CD14-positive monocyte (primary cell): ENCODE measurements at regions not wholly inside any gene's neighbourhood (a gene's known extent, or its start where the extent isn't known, plus 50 kb on each side); places are given as distances from the start of the nearest gene placed in this dataset.

Experiments
- DNase-seq, 3 donors: peaks; one replicate each; pipeline ENCODE4 v3.0.0-alpha.2; 2011 to 2022
- H2AFZ ChIP-seq: 2 replicates; pipeline ENCODE4 v1.6.0; 2012; ENCODE audit warnings: mild to moderate bottlenecking, low read depth, low read length, inconsistent platforms; ENCODE audit not compliant: insufficient read depth, poor library complexity, severe bottlenecking
- H3K27ac ChIP-seq, 2 donors: 1 replicate in 1 of 2; 2 replicates in 1 of 2; pipeline ENCODE4 v1.5.1; 2012 to 2013; ENCODE audit warnings: low read length in 2 of 2, control low read depth in 1 of 2, inconsistent platforms in 1 of 2, low read depth in 1 of 2, mild to moderate bottlenecking in 1 of 2
- H3K27me3 ChIP-seq, 2 donors: one replicate each; pipeline versions ENCODE4 v1.6.0 to v1.6.1; 2011 to 2013; ENCODE audit warnings: low read length in 2 of 2; ENCODE audit not compliant: control insufficient read depth in 2 of 2, insufficient read depth in 2 of 2
- H3K36me3 ChIP-seq, 2 donors: replicated peaks in 1 of 2; 1 replicate in 1 of 2; 2 replicates in 1 of 2; pipeline versions ENCODE4 v1.5.1 to v1.6.1; 2012 to 2013; ENCODE audit warnings: low read length in 2 of 2, control low read depth in 1 of 2, inconsistent platforms in 1 of 2, mild to moderate bottlenecking in 1 of 2; ENCODE audit not compliant: insufficient read depth in 2 of 2, control insufficient read depth in 1 of 2
- H3K4me1 ChIP-seq, 2 donors: 1 replicate in 1 of 2; 2 replicates in 1 of 2; pipeline versions ENCODE4 v1.5.1 to v1.6.1; 2012 to 2013; ENCODE audit warnings: low read length in 2 of 2, control low read depth in 1 of 2, inconsistent platforms in 1 of 2, mild to moderate bottlenecking in 1 of 2, moderate library complexity in 1 of 2; ENCODE audit not compliant: insufficient read depth in 2 of 2, control insufficient read depth in 1 of 2
- H3K4me2 ChIP-seq: replicated peaks from 2 replicates; pipeline ENCODE3; 2012; ENCODE audit warnings: low read length, moderate library complexity, mild to moderate bottlenecking; ENCODE audit not compliant: poor library complexity, severe bottlenecking; ENCODE audit errors: extremely low read depth
- H3K4me3 ChIP-seq, 3 experiments: fragments of 200-600 bp in 1 of 3; sonication (generic) in 1 of 3; replicated peaks in 1 of 3; 1 replicate in 2 of 3; 2 replicates in 1 of 3; pipeline ENCODE4 v1.5.1; 2011 to 2013; ENCODE audit warnings: low read length in 3 of 3, mild to moderate bottlenecking in 3 of 3, control low read depth in 2 of 3, low read depth in 2 of 3, inconsistent platforms in 1 of 3, moderate library complexity in 1 of 3
- H3K79me2 ChIP-seq: 2 replicates; pipeline ENCODE4 v1.6.0; 2012; ENCODE audit warnings: mild to moderate bottlenecking, control low read depth, inconsistent platforms, low read length, moderate library complexity; ENCODE audit not compliant: insufficient read depth
- H3K9ac ChIP-seq: 2 replicates; pipeline ENCODE4 v1.6.0; 2017; ENCODE audit warnings: low read length, mild to moderate bottlenecking; ENCODE audit not compliant: insufficient read depth, poor library complexity, severe bottlenecking
- H3K9me3 ChIP-seq, 2 donors: replicated peaks in 1 of 2; 1 replicate in 1 of 2; 2 replicates in 1 of 2; pipeline versions ENCODE4 v1.5.1 to v1.6.1; 2012 to 2013; ENCODE audit warnings: low read length in 2 of 2, control low read depth in 1 of 2; ENCODE audit not compliant: control insufficient read depth in 1 of 2, insufficient read depth in 1 of 2
- H4K20me1 ChIP-seq: 2 replicates; pipeline ENCODE4 v1.6.0; 2012; ENCODE audit warnings: mild to moderate bottlenecking, low read length, control low read depth, moderate library complexity; ENCODE audit not compliant: insufficient read depth
- H3K27ac Mint-ChIP-seq, 7 donors: one replicate each; pipeline ENCODE4 v1.8.0; 2020; ENCODE audit warnings: mild to moderate bottlenecking in 7 of 7, mixed read lengths in 7 of 7, moderate library complexity in 6 of 7, inconsistent platforms in 2 of 7
- H3K27me3 Mint-ChIP-seq, 3 donors: one replicate each; pipeline ENCODE4 v1.8.0; 2021 to 2022; ENCODE audit warnings: low read depth in 3 of 3, mild to moderate bottlenecking in 3 of 3, mixed read lengths in 3 of 3, moderate library complexity in 3 of 3, inconsistent platforms in 1 of 3
- H3K36me3 Mint-ChIP-seq, 2 donors: one replicate each; pipeline ENCODE4 v1.8.0; 2020; ENCODE audit warnings: mixed read lengths in 2 of 2, inconsistent platforms in 1 of 2, mild to moderate bottlenecking in 1 of 2
- H3K4me1 Mint-ChIP-seq: one replicate; pipeline ENCODE4 v1.8.0; 2020; ENCODE audit warnings: mild to moderate bottlenecking, mixed read lengths
- H3K4me3 Mint-ChIP-seq, 2 donors: one replicate each; pipeline ENCODE4 v1.8.0; 2020; ENCODE audit warnings: mild to moderate bottlenecking in 2 of 2, mixed read lengths in 2 of 2, moderate library complexity in 1 of 2
- H3K9me3 Mint-ChIP-seq, 7 donors: one replicate each; pipeline ENCODE4 v1.8.0; 2020 to 2022; ENCODE audit warnings: mixed read lengths in 7 of 7, mild to moderate bottlenecking in 6 of 7, moderate library complexity in 6 of 7, inconsistent platforms in 2 of 7
- CTCF ChIP-seq: fragments of 200-600 bp; IDR thresholded peaks from one replicate; pipeline ENCODE4 v1.8.0; 2022; ENCODE audit warnings: antibody characterized with exemption, mild to moderate bottlenecking
- WGBS: methylation state at CpG from one replicate; pipeline ENCODE4 v1.1.5; 2013; ENCODE audit warnings: missing lambda C conversion rate; ENCODE audit not compliant: insufficient coverage; 5-methylcytosine and 5-hydroxymethylcytosine counted together
- intact Hi-C, 2 donors: fragments of 100-400 bp; cut with micrococcal nuclease; formaldehyde crosslinking; loops; one replicate each; pipeline versions ENCODE4 v1.15.0 to v1.15.1; 2023

DNA sequence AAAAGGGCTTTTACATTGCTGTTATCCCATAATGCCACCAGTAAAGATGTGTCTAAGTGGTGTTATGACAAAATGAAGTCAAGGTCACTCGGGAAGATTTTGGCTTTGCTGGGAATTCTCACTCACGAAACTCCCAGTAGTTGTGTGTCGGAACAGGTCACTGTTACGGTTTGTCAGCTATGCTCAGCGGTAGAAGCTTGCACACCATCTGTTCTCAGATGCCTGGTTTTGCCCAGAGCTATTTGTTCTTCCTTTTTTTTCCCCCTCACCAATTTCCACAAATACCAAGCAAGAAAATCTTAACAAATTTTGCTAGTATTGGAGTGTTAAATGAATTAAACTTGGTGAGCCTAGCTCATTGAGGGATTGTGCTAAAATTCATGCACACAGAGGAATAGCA is 915.1 kb downstream of the MCTP2 start:
- H3K9me3 Mint-ChIP-seq, result peaks cover 0 to 4% (median 2%) of the 10 kb centered on the region in 7 donors
- no peak for TF ChIP-seq CTCF
- no peaks in the 10 kb centered on the region for H4K20me1 ChIP-seq
- H3K36me3 ChIP-seq, result no peaks in the 10 kb centered on the region
- H3K4me1 Mint-ChIP-seq, result no peaks in the 10 kb centered on the region
- no peak overlapping the region for H3K4me2 ChIP-seq
- H3K4me3 ChIP-seq, result no peak overlapping the region
- WGBS, result 92% methylated on average over 3 of the region's 5 CpGs
- H3K9me3 ChIP-seq, result no peaks in the 10 kb centered on the region
- no peaks in the 10 kb centered on the region for H3K36me3 Mint-ChIP-seq
- no peak overlapping the region for H3K27ac Mint-ChIP-seq
- H3K27ac ChIP-seq, result no peak overlapping the region
- H3K27me3 Mint-ChIP-seq, result no peaks in the 10 kb centered on the region
- H3K27me3 ChIP-seq, result no peaks in the 10 kb centered on the region
- intact Hi-C loops, result no loop called here
- no peak overlapping the region for H2AFZ ChIP-seq
- H3K4me1 ChIP-seq, result no peaks in the 10 kb centered on the region
- DNase-seq, result no peak
- no peak overlapping the region for H3K4me3 Mint-ChIP-seq
- no peak overlapping the region for H3K9ac ChIP-seq
- H3K79me2 ChIP-seq, result no peaks in the 10 kb centered on the region

DNA sequence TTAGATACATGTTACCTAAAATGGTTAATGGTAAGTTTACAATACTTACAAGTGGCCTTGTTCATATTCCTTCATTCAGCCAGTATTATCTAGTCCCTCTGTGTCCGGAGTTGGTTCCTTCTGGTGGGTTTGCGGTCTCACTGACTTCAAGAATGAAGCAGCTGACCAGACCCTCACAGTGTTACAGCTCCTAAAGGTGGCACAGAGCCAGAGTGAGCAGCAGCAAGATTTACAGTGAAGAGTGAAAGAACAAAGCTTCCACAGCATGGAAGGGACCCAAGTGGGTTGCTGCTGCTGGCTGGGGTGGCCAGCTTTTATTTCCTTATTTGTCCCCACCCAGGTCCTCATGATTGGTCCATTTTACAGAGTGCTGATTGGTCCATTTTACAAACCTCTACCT is 916.8 kb downstream of the MCTP2 start:
- H3K79me2 ChIP-seq, result no peaks in the 10 kb centered on the region
- no peak for DNase-seq
- no peak overlapping the region for H2AFZ ChIP-seq
- no peaks in the 10 kb centered on the region for H3K36me3 Mint-ChIP-seq
- no peak overlapping the region for H3K4me2 ChIP-seq
- H3K9me3 ChIP-seq, result no peaks in the 10 kb centered on the region
- H3K27ac ChIP-seq, result no peak overlapping the region
- H3K27me3 ChIP-seq, result no peaks in the 10 kb centered on the region
- H3K27ac Mint-ChIP-seq, result peak overlapping the region in 1 of 7 donors; percentile 20
- intact Hi-C loops, result no loop called here
- no peak overlapping the region for H3K4me3 ChIP-seq
- H3K4me1 ChIP-seq, result no peaks in the 10 kb centered on the region
- no peak overlapping the region for H3K4me3 Mint-ChIP-seq
- no peak for TF ChIP-seq CTCF
- H4K20me1 ChIP-seq, result no peaks in the 10 kb centered on the region
- H3K27me3 Mint-ChIP-seq, result no peaks in the 10 kb centered on the region
- H3K9ac ChIP-seq, result no peak overlapping the region
- peaks cover 0 to 4% (median 2%) of the 10 kb centered on the region in 7 donors for H3K9me3 Mint-ChIP-seq
- H3K36me3 ChIP-seq, result no peaks in the 10 kb centered on the region
- H3K4me1 Mint-ChIP-seq, result no peaks in the 10 kb centered on the region
- WGBS, result 80% methylated on average over 1 of the region's 2 CpGs
